Neutrophil (primary cell): ENCODE measurements at regions not wholly inside any gene's neighbourhood (a gene's known extent, or its start where the extent isn't known, plus 50 kb on each side); places are given as distances from the start of the nearest gene placed in this dataset.
"Not testable (repeated sequence)": the region's sequence is repeated elsewhere in the genome, so short reads cannot be mapped to it uniquely, and the experiment has no call there.

Experiments
- H3K27ac ChIP-seq: fragments of 200-600 bp; sonication (generic); 2 replicates; pipeline ENCODE4 v1.5.1; 2016; ENCODE audit warnings: mild to moderate bottlenecking, moderate library complexity
- H3K27me3 ChIP-seq: fragments of 200-600 bp; sonication (generic); 2 replicates; pipeline ENCODE4 v1.6.0; 2016; ENCODE audit warnings: mild to moderate bottlenecking
- H3K36me3 ChIP-seq: fragments of 200-600 bp; sonication (generic); 2 replicates; pipeline ENCODE4 v1.5.1; 2017
- H3K4me1 ChIP-seq, 2 experiments: fragments of 200-600 bp in 1 of 2; sonication (generic) in 1 of 2; 1 replicate in 1 of 2; 2 replicates in 1 of 2; pipeline versions ENCODE4 v1.5.1 to v1.6.1; 2013 to 2016; ENCODE audit warnings: low read depth in 1 of 2, low read length in 1 of 2, mild to moderate bottlenecking in 1 of 2, moderate library complexity in 1 of 2; ENCODE audit not compliant: control insufficient read depth in 1 of 2, insufficient read depth in 1 of 2
- H3K4me3 ChIP-seq, 2 experiments: fragments of 200-600 bp in 1 of 2; sonication (generic) in 1 of 2; 1 replicate in 1 of 2; 2 replicates in 1 of 2; pipeline ENCODE4 v1.5.1; 2013 to 2016; ENCODE audit warnings: low read depth in 1 of 2, low read length in 1 of 2, mild to moderate bottlenecking in 1 of 2, moderate library complexity in 1 of 2
- H3K9me3 ChIP-seq: fragments of 200-600 bp; sonication (generic); 2 replicates; pipeline ENCODE4 v1.5.1; 2016
- TF ChIP-seq, protein P1 (sequence below): fragments of 200-600 bp; sonication (generic); IDR thresholded peaks from 2 replicates; pipeline ENCODE4 v1.5.1; 2016; ENCODE audit warnings: antibody characterized with exemption

DNA sequence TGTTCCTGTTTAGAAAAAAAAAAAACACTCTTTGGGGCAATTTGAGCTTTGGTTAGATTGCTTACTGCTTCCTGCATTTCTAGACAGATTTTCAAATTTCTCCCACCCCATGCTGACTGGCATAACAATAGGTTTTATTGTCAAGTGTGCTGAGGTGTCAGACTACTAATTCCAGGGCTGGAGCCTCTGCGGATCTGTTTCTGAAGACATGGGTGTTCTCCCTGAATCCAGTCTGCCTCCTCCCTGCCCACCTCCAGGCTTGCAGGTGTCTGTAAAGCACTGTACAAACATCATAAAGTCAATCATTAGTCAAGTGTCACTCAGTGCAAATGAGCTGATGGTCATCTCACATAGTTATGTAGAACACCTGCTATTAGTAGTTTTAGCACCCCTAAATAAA lies 292.4 kb downstream of the GATA3 start:
- Histone ChIP-seq H3K36me3 (no peaks in the 10 kb centered on the region), H3K4me1 (no peaks in the 10 kb centered on the region), H3K9me3 (no peaks in the 10 kb centered on the region), H3K4me3 (no peak overlapping the region), H3K27ac (no peak overlapping the region), H3K27me3 (no peaks in the 10 kb centered on the region)
- TF ChIP-seq, protein P1, sequence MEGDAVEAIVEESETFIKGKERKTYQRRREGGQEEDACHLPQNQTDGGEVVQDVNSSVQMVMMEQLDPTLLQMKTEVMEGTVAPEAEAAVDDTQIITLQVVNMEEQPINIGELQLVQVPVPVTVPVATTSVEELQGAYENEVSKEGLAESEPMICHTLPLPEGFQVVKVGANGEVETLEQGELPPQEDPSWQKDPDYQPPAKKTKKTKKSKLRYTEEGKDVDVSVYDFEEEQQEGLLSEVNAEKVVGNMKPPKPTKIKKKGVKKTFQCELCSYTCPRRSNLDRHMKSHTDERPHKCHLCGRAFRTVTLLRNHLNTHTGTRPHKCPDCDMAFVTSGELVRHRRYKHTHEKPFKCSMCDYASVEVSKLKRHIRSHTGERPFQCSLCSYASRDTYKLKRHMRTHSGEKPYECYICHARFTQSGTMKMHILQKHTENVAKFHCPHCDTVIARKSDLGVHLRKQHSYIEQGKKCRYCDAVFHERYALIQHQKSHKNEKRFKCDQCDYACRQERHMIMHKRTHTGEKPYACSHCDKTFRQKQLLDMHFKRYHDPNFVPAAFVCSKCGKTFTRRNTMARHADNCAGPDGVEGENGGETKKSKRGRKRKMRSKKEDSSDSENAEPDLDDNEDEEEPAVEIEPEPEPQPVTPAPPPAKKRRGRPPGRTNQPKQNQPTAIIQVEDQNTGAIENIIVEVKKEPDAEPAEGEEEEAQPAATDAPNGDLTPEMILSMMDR = no peak

DNA sequence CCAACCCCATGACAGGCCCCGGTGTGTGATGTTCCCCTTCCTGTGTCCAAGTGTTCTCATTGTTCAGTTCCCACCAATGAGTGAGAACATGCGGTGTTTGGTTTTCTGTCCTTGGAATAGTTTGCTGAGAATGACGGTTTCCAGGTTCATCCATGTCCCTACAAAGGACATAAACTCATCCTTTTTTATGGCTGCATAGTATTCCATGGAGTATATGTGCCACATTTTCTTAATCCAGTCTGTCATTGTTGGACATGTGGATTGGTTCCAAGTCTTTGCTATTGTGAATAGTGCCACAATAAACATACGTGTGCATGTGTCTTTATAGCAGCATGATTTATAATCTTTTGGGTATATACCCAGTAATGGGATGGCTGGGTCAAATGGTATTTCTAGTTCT lies 293.1 kb downstream of the GATA3 start:
- not testable (repeated sequence) for H3K4me1 ChIP-seq, H3K36me3 ChIP-seq, H3K9me3 ChIP-seq, H3K27ac ChIP-seq, H3K27me3 ChIP-seq, H3K4me3 ChIP-seq

DNA sequence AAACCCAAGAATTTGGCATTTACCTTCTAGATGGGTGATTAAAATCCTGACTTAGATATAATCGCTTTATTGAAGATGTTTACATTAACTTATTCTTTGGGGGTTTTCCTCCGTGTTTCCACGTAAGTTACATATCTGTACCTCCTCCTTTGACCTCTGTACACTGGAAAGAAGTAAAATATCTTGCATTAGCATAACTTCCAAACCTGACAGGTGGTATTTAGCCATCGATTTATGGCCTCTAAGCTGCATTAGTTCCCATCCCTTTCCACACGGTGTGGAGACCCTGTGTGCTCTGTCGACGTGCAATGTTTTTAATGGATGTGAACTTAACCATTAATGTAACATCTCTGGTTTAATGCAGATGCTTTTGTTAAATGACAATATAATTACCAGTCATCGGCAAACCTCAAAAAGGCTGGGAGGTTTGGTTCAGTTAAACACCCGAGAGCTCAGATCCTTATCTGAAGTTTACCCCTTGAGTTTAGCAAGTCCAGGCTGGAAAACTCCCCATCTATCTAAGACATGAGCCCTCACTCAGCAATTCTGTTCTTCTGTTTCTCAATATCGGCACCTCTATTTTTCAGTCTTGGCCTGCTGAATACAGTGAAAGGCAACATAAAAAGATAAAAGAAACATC lies 295.2 kb downstream of the GATA3 start:
- no peak overlapping the region for H3K27ac ChIP-seq
- TF ChIP-seq, protein P1 = no peak
- no peak overlapping the region for H3K4me3 ChIP-seq
- no peaks in the 10 kb centered on the region for H3K4me1 ChIP-seq
- no peaks in the 10 kb centered on the region for H3K36me3 ChIP-seq
- no peaks in the 10 kb centered on the region for H3K9me3 ChIP-seq
- H3K27me3 ChIP-seq = no peaks in the 10 kb centered on the region

DNA sequence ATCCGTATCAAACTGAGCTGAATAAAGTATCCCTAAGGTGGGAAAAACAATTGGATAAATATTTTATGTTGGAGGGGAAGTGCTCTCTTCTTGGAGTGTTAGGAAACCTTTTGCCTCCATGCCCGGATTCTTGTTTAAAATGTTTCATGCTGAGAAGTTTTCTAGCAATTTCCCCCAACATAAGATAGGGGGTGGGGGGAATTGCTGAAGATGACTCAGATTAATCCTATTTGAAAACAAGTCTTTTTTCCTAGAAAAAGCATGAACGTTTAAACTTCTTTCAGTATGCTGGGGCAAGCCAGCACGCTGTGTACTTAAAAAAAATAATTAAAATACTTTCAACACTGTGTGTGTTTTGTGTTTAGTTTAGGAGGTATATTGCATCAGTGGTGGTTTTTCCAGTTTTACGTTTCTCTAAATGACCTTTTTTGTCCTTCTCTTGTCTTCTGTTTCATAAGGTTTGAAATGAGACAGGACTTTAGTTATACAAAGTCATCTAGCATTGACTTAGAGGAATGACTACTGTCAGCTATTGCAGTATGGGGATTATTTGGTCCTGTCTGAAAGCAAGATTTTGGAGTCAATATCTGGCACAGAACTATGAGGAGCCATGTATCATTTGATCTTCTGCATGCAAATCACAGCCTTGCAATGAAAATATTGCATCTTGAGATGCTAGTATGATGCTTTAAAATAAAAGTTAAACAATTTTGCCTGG lies 295.9 kb downstream of the GATA3 start:
- Histone ChIP-seq H3K27me3 (peaks cover 3% of the 10 kb centered on the region), H3K27ac (no peak overlapping the region), H3K9me3 (no peaks in the 10 kb centered on the region), H3K4me3 (no peak overlapping the region), H3K4me1 (no peaks in the 10 kb centered on the region), H3K36me3 (no peaks in the 10 kb centered on the region)
- TF ChIP-seq, protein P1 = no peak

DNA sequence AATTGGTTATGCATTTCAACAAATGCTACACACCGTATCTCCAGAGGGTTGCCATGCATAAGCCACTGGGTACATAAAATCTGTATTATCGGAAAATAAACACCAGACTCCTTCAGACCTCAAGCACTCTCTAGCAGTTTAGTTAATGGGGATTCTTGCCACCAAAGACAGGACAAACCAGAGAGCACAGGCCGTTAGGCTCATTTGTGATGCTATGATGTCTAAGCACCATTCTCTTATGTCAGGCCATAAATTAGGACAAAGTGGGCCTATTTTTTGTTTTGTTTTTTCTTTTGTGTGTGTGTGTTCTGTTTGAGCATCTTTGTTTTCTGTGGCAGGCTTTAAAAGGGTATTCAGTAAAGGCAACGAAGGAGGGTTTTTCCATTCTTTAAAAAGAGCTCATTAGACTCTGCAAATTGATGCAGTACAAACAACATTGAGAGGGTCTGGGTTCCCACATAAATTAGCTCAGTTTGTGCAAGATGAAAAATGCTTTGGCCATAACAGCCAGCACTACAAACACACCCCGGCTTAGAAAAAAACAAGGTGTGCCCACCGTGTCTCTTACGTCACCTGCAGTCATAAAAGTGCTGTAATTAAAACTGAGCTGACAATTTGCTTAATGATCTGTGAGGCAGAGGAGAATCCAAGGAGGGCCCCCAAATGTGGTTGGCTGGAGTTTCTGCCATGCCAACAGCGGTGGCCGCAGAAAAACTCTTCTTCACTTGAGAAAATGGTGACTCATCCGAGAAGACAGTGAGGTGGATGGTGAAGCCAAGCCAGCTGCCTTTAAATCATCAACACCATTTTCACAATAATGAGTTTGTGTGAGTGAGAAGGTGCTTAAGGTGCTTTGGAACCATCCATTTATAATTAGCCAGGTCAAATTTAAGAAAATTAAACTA lies 297.9 kb downstream of the GATA3 start:
- TF ChIP-seq, protein P1 = no peak
- no peak overlapping the region for H3K27ac ChIP-seq

DNA sequence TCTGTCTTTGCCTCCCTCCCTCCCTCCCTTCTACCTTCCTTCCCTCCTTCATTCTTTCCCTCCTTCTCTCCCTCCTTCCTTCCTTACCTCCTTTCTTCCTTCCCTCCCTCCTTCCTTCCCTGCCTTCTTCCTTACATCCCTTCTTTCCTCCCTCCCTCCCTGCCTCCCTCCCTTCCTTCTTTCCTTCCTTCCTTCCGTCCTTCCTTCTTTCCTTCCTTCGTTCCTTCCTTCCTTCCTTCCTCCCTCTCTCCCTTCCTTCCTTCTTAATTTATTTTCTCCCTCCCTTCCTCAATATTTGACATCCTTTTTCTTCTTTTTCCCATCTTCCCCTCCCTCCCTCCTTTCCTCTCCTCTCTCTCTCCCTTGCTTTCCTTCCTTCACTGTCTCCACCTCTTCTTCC lies 301.8 kb downstream of the GATA3 start:
- TF ChIP-seq, protein P1 = no peak
- no peak overlapping the region for H3K27ac ChIP-seq

More for the DNA sequence above, 297.9 kb downstream of the GATA3 start:
- no peaks in the 10 kb centered on the region for H3K9me3 ChIP-seq
- no peaks in the 10 kb centered on the region for H3K4me1 ChIP-seq
- no peaks in the 10 kb centered on the region for H3K36me3 ChIP-seq
- no peak overlapping the region for H3K4me3 ChIP-seq
- peaks cover 3% of the 10 kb centered on the region for H3K27me3 ChIP-seq

More for the DNA sequence above, 301.8 kb downstream of the GATA3 start:
- Histone ChIP-seq H3K4me1 (no peaks in the 10 kb centered on the region), H3K27me3 (peaks cover 3% of the 10 kb centered on the region), H3K9me3 (no peaks in the 10 kb centered on the region), H3K36me3 (no peaks in the 10 kb centered on the region), H3K4me3 (no peak overlapping the region)
